Heart left ventricle (tissue), 13 donors: ENCODE measurements at regions not wholly inside any gene's neighbourhood (a gene's known extent, or its start where the extent isn't known, plus 50 kb on each side); places are given as distances from the start of the nearest gene placed in this dataset.

Experiments used
- CTCF ChIP-seq, 12 donors: fragments of 200-600 bp; sonication (generic) in 4 of 12; IDR thresholded peaks; one replicate each; pipeline versions ENCODE4 v1.5.0 to v1.8.0; 2018 to 2022; ENCODE audit warnings: antibody characterized with exemption in 12 of 12, mild to moderate bottlenecking in 5 of 12
- POLR2A ChIP-seq, 2 donors: fragments of 450-650 bp; IDR thresholded peaks; one replicate each; pipeline ENCODE4 v1.6.1; 2017; ENCODE audit warnings: antibody characterized with exemption in 2 of 2, mild to moderate bottlenecking in 2 of 2, moderate library complexity in 2 of 2
- donor health status: ischemic (EF 13 %, LVEDD 7.1; RV severe dilation, severe dysfunction).
- donor health status: DM: no; HTN: yes; CAD: no.
- donor health status: DM: no; HTN: no; CAD: no.
- donor health status: ischemic (EF 25% LVEDD 6.9; RV normal size, moderate dysfunction).
- donor health status: ischemic (EF 25% LVEDD 5.7; RV mildly dilated, moderate dysfunction).
- donor health status: ischemic (EF 35%, LVEDD 5.7; RV mildly dilated, moderate dysfunction).
- donor health status: nonischemic (EF 11% LVEDD 7.7; RV severe dilation, severe dysfunction).
- donor health status: DM: yes; HTN: yes; CAD: no.
- donor health status: PGD.
- donor health status: ischemic (EF 29% LVEDD 5.4; RV normal size, mild dysfunction).
- donor health status: nonischemic (EF 23%, LVEDD 6.1; RV moderate dilation, normal function).

- TF ChIP-seq CTCF (IDR thresholded peaks at IDR 0.05) (no peak), POLR2A (IDR thresholded peaks at IDR 0.05) (no peak)
Observed at GRCh38 chr5:164608507-164608906, 1103.1 kb downstream of the MAT2B start.
